HG03558 (cell line): ENCODE measurements at regions not wholly inside any gene's neighbourhood (a gene's known extent, or its start where the extent isn't known, plus 50 kb on each side); places are given as distances from the start of the nearest gene placed in this dataset.
"Not testable (repeated sequence)": the region's sequence is repeated elsewhere in the genome, so short reads cannot be mapped to it uniquely, and the experiment has no call there.

Experiments
- ATAC-seq: cut with Tn5 transposase; IDR thresholded peaks from one replicate; pipeline ENCODE4 v1.9.1; 2021; ENCODE audit warnings: moderate number of reproducible peaks; ENCODE audit not compliant: unreplicated experiment; ENCODE audit errors: extremely low read depth

- no peak for ATAC-seq
Measured at GRCh38 chr19:28644169-28644775, 568.7 kb downstream of the UQCRFS1 start.

GRCh38 chr19:28642787-28643683 lies 569.9 kb downstream of the UQCRFS1 start:
- ATAC-seq = no peak

- no peak for ATAC-seq
Measured at GRCh38 chr19:28641395-28641794, 571.6 kb downstream of the UQCRFS1 start.

GRCh38 chr19:28640506-28640905 lies 572.4 kb downstream of the UQCRFS1 start:
- ATAC-seq = no peak

GRCh38 chr19:28638445-28638844 lies 574.5 kb downstream of the UQCRFS1 start:
- no peak for ATAC-seq

- no peak for ATAC-seq
Measured at GRCh38 chr19:28636706-28637105, 576.2 kb downstream of the UQCRFS1 start.

- no peak for ATAC-seq
Measured at GRCh38 chr19:28636016-28636629, 576.8 kb downstream of the UQCRFS1 start.

- ATAC-seq = no peak
Measured at GRCh38 chr19:28634837-28635236, 578.1 kb downstream of the UQCRFS1 start.

GRCh38 chr19:28634019-28634328 lies 579.0 kb downstream of the UQCRFS1 start:
- no peak for ATAC-seq

- no peak for ATAC-seq
Measured at GRCh38 chr19:28633319-28634018, 579.5 kb downstream of the UQCRFS1 start.

- ATAC-seq = no peak
Measured at GRCh38 chr19:28632371-28633080, 580.4 kb downstream of the UQCRFS1 start.

- ATAC-seq = no peak
Measured at GRCh38 chr19:28631961-28632360, 581.0 kb downstream of the UQCRFS1 start.

- no peak for ATAC-seq
Measured at GRCh38 chr19:28627669-28628068, 585.3 kb downstream of the UQCRFS1 start.

- not testable (repeated sequence) for ATAC-seq
Measured at GRCh38 chr19:28626407-28626806, 586.5 kb downstream of the UQCRFS1 start.

GRCh38 chr19:28619816-28620429 lies 593.0 kb downstream of the UQCRFS1 start:
- no peak for ATAC-seq

- no peak for ATAC-seq
Measured at GRCh38 chr19:28618504-28618903, 594.4 kb downstream of the UQCRFS1 start.

- ATAC-seq = no peak
Measured at GRCh38 chr19:28615966-28616365, 597.0 kb downstream of the UQCRFS1 start.

GRCh38 chr19:28615546-28615916 lies 597.4 kb downstream of the UQCRFS1 start:
- ATAC-seq = no peak

- no peak for ATAC-seq
Measured at GRCh38 chr19:28614634-28615545, 598.1 kb downstream of the UQCRFS1 start.
